ENCODE measurements at regions not wholly inside any gene's neighbourhood (a gene's known extent, or its start where the extent isn't known, plus 50 kb on each side); places are given as distances from the start of the nearest gene placed in this dataset.
"Not testable (repeated sequence)": the region's sequence is repeated elsewhere in the genome, so short reads cannot be mapped to it uniquely, and the experiment has no call there.

DNA sequence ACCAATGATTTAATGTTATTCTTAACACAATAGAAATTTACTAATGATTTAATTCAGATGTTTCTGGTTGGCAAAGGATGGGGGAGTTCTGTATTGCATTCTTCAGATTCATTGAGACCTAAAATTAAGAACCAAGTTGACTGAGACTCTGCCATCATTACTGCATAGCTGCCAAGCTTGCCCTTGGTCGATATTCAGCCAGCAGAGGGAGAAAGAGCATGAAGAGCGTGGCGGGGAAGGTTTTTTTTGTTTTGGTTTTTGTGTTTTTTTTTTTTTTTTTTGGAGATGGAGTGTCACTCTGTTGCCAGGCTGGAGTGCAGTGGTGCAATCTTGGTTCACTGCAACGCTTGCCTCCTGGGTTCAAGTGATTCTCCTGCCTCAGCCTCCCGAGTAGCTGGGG, 659.4 kb upstream of the EEF2KMT start:
- Mint-ChIP-seq H3K9me3 (peaks cover 2% of the 10 kb centered on the region), H3K36me3 (ENCODE audit: low read depth) (no peaks in the 10 kb centered on the region), H3K27me3 (peaks cover 1% of the 10 kb centered on the region), H3K4me3 (no peak overlapping the region), H3K27ac (no peak overlapping the region), H3K4me1 (ENCODE audit: low read depth) (no peaks in the 10 kb centered on the region)
- no peak for DNase-seq
- TF ChIP-seq, protein P1, sequence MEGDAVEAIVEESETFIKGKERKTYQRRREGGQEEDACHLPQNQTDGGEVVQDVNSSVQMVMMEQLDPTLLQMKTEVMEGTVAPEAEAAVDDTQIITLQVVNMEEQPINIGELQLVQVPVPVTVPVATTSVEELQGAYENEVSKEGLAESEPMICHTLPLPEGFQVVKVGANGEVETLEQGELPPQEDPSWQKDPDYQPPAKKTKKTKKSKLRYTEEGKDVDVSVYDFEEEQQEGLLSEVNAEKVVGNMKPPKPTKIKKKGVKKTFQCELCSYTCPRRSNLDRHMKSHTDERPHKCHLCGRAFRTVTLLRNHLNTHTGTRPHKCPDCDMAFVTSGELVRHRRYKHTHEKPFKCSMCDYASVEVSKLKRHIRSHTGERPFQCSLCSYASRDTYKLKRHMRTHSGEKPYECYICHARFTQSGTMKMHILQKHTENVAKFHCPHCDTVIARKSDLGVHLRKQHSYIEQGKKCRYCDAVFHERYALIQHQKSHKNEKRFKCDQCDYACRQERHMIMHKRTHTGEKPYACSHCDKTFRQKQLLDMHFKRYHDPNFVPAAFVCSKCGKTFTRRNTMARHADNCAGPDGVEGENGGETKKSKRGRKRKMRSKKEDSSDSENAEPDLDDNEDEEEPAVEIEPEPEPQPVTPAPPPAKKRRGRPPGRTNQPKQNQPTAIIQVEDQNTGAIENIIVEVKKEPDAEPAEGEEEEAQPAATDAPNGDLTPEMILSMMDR (IDR thresholded peaks at IDR 0.05) = no peak
- CTCF ChIA-PET = no interaction called here
- no peak for ATAC-seq
- intact Hi-C loops (cut with micrococcal nuclease) = no loop called here
- POLR2A ChIA-PET = interaction anchor here (0.7 kb wide), 1 partner anchor 18 kb away, joined by 3 read pairs; no protein-coding TSS in a partner anchor

DNA sequence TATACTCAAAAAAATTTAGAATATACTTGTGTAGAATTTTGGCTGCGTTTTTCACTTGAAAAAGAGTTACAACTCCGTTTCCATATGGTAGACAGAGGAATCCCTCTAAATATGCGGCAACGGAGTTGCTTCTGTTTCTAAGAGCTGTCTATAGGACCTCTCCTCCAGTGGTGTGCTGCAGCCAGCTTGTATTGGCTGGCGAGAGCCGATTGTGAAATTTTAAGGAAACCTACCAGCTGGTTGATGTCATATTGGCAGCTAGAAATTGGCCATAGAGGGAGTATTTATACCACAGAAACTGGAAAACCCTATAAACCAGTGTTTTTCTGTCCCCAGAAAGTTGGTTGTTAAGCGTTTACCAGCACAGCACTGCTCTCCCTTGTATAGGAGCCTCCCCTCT, 655.8 kb upstream of the EEF2KMT start:
- CTCF ChIA-PET = no interaction called here
- no peak for ATAC-seq
- H3K27ac Mint-ChIP-seq = no peak overlapping the region
- H3K9me3 Mint-ChIP-seq = peaks cover 5% of the 10 kb centered on the region
- POLR2A ChIA-PET = no interaction called here
- H3K36me3 Mint-ChIP-seq (ENCODE audit: low read depth) = no peaks in the 10 kb centered on the region
- H3K27me3 Mint-ChIP-seq = peaks cover 4% of the 10 kb centered on the region
- DNase-seq = no peak
- TF ChIP-seq, protein P1 (IDR thresholded peaks at IDR 0.05) = no peak
- no peaks in the 10 kb centered on the region for H3K4me1 Mint-ChIP-seq (ENCODE audit: low read depth)
- intact Hi-C loops (cut with micrococcal nuclease) = no loop called here
- H3K4me3 Mint-ChIP-seq = no peak overlapping the region

DNA sequence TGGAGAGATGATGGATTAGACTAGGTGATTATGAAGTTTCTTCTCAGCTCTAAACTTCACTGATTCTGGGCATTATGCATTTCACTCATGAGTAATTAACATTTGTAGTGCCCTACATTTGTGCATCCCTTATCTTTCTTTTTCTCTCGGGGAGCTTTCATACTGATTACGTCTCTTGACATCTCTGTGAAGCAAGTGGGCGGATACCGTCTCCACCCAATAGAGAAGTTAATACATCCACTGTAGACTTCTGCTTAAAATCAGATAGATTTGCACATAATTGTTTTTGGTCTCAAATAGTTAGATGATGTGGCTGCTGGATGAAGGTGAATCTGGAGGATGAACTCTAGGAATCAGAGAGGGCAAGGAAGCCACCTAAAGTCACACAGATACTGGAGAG, 653.6 kb upstream of the EEF2KMT start:
- Mint-ChIP-seq H3K4me1 (ENCODE audit: low read depth) (no peaks in the 10 kb centered on the region), H3K27ac (no peak overlapping the region), H3K9me3 (peaks cover 9% of the 10 kb centered on the region), H3K4me3 (no peak overlapping the region), H3K27me3 (peaks cover 4% of the 10 kb centered on the region), H3K36me3 (ENCODE audit: low read depth) (no peaks in the 10 kb centered on the region)
- TF ChIP-seq, protein P1 (IDR thresholded peaks at IDR 0.05) = no peak
- no peak for ATAC-seq
- no peak for DNase-seq
- CTCF ChIA-PET = no interaction called here
- POLR2A ChIA-PET = no interaction called here
- intact Hi-C loops (cut with micrococcal nuclease) = no loop called here

DNA sequence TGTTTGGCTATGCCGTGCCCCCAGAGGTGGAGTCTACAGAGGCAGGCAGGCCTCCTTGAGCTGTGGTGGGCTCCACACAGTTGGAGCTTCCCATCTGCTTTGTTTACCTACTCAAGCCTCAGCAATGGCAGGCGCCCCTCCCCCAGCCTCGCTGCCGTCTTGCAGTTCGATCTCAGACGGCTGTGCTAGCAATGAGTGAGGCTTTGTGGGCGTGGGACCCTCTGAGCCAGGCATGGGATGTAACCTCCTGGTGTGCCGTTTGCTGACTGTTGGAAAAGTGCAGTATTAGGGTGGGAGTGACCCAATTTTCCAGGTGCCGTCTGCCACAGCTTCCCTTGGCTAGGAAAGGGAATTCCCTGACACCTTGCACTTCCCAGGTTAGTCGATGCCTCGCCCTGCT, 652.8 kb upstream of the EEF2KMT start:
- ATAC-seq; H3K27ac Mint-ChIP-seq; H3K36me3 Mint-ChIP-seq (ENCODE audit: low read depth); POLR2A ChIA-PET; DNase-seq; CTCF ChIA-PET; intact Hi-C loops (cut with micrococcal nuclease); H3K4me1 Mint-ChIP-seq (ENCODE audit: low read depth); H3K4me3 Mint-ChIP-seq; H3K27me3 Mint-ChIP-seq: not testable (repeated sequence)
- H3K9me3 Mint-ChIP-seq = peaks cover 13% of the 10 kb centered on the region

DNA sequence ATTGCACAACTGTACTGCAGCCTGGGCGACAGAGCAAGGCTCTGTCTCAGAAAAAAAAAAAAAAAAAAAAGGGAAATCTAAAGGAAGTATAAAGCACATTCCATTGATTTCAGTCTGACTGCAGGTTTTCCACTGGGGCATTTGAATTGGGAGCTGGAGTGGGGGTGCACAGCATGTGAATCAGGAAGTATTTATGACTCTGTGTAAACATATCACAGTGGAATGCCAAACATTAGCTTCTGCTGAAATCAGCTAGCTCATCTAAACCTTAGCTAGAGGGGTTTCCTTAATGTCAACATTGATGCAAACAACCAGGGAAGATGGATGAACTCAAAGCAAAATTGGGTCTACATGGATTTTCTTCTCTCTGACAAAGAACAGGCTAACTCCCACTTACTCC, 641.0 kb upstream of the EEF2KMT start:
- no peaks in the 10 kb centered on the region for H3K4me1 Mint-ChIP-seq (ENCODE audit: low read depth)

More for the DNA sequence above, 641.0 kb upstream of the EEF2KMT start:
- intact Hi-C loops (cut with micrococcal nuclease) = no loop called here
- no peak for DNase-seq
- Mint-ChIP-seq H3K27ac (no peak overlapping the region), H3K4me3 (no peak overlapping the region), H3K9me3 (no peaks in the 10 kb centered on the region), H3K27me3 (no peaks in the 10 kb centered on the region), H3K36me3 (ENCODE audit: low read depth) (no peaks in the 10 kb centered on the region)
- TF ChIP-seq, protein P1 (IDR thresholded peaks at IDR 0.05) = no peak
- CTCF ChIA-PET = no interaction called here
- POLR2A ChIA-PET = interaction anchor here (0.6 kb wide), 1 partner anchor 19 kb away, joined by 3 read pairs; no protein-coding TSS in a partner anchor
- ATAC-seq = no peak

Data from activated CD8-positive, alpha-beta T cell treated with anti-CD3 and anti-CD28 coated beads for 36 hours (primary cell).